M059J (cell line): ENCODE measurements at regions not wholly inside any gene's neighbourhood (a gene's known extent, or its start where the extent isn't known, plus 50 kb on each side); places are given as distances from the start of the nearest gene placed in this dataset.
"Not testable (repeated sequence)": the region's sequence is repeated elsewhere in the genome, so short reads cannot be mapped to it uniquely, and the experiment has no call there.

ENCODE experiments used
- DNase-seq: peaks from one replicate; pipeline ENCODE4 v3.0.0-alpha.2; 2012; ENCODE audit warnings: low read depth

DNA sequence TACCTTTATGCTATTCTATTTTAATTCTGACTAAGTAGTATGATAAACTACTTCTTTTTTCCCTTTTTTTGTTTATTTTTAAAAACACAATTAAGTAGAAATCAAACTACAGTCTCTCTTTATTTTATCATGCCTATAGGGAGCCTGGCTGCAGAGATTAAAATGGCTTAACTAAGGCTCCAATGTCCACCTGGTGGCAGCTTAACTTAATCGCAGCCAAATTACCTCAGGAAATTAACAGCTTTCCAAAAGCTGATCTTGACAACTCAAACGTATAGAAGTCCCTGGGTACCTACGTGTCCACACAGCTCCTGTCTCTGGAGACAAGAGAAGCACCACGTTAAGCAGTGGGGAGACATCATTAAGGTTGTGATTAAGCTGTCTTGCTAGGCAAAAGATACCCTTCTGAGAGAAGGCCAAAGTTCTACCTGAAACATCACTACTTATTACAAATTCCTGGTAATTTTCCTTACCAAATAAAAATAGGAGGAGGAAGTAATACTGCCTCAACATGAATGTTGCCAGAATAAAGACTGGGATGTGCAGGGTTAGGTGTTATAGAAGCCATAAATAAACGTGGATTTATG is 63.2 kb upstream of the SNX19 start:
- peak; percentile 18 for DNase-seq

DNA sequence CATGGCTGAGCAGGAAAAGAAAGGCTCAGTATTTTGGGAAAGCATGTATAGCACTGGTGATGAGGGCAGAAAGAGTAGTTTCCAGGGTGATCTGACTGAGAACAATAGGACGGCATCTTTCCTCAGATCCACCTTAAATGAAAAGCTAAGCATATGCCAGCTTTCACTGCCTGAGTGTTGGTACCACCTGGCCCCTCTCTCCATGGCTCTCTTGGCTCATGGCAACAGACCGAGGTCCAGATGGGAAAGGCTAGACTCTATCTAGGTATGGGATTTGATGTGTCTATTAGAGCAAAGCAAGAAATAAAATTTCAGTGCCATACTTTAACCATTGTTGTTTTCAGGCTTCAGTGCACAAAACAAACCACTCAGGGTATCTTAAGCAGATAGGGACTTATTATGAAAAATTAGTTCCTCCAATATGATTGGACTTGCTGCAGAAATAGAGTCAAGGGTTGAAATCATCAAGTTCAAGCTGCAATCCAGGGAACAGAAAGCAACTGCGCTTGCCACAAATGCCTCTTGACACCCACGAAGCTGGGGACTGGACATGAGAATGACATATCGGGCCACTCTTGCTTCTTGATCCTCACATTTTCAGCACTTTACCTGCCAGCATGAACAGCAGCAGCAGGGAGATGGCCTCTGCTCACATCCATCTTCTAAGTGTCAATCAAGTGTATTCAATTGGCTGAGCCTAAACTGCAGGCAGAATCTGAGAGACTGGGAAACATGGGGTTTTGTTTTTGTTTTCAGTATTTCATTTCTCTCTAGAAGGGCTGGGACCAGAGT is 64.0 kb upstream of the SNX19 start:
- DNase-seq = no peak

GRCh38 chr11:130984241-130984640 is 68.0 kb upstream of the SNX19 start:
- DNase-seq = not testable (repeated sequence)

DNA sequence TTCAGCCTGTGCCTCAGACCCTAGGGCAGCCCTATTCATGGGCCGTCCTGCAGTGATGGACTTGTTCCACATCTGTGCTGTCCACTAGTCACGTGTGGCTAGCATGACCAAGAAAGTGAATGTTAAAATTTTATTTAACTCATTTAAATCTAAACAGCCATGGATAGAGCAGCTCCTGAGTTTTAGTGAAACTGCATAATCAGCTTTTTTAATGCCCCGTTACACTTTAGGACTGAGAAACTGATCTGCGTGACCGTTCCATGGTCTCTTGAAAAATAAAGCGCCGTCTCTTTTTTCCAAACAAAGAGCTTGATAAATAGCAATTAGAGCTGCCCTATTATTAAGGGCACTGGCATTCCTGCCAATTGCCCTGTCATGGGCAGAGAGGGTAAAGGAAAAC is 76.5 kb upstream of the SNX19 start:
- DNase-seq = no peak

DNA sequence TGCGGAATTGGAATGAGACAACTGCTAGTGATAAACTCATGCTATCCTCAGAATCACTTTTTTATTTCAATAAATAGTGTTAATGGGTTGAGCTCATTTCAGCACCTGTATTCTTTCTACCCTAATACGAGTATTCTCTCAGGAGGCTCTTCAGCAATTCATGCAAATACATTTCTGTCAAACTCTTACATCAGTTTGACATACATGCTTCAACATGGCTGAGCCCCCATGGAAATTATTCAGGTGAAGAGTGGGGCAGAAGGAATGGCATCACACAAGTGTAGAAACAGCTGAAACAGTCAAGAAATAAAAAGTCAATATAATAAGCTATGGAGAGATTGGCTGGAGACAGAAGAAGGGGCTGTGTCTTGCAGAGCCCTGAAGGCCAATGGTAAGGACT is 77.8 kb upstream of the SNX19 start:
- DNase-seq = no peak

DNA sequence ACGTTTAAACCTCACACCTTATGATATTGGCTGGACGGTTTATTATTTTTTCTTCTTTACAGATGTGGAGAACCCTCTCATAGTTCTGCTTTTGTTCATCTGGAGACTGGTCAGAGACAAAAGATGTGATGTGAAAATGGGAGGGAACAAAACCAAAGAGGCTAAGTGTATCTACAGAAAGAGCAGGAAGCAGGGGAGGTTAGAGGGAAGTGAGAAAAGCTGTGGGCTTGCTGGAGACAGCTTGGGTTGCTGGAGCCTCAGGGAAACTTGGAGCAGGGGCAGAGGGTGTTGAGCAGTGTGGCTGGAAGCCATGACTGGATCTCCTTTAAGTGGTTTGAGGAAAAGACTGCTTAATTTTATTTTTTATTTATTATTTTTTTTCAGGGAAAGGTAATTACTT is 79.0 kb upstream of the SNX19 start:
- DNase-seq = peak; percentile 3

DNA sequence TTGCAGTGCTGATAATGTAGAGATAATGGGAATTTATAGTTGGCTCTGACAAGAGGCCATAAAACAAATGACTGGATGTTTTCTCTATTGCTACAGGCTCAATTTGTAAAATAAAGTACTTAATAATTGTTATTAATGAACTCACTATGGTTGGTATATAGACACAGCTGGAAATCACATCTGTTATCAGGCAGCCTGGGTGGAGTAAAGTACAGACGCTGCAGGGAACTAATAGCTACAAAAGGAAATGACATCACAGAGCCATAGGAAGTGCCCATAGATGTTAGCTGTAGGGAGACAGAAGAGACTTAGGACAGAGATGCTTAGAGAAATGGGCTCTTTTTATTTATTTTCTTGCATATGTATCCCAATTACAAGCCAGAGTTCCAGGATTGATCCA is 81.0 kb upstream of the SNX19 start:
- no peak for DNase-seq

GRCh38 chr11:130999086-130999485 is 82.8 kb upstream of the SNX19 start:
- DNase-seq = peak; percentile 36

DNA sequence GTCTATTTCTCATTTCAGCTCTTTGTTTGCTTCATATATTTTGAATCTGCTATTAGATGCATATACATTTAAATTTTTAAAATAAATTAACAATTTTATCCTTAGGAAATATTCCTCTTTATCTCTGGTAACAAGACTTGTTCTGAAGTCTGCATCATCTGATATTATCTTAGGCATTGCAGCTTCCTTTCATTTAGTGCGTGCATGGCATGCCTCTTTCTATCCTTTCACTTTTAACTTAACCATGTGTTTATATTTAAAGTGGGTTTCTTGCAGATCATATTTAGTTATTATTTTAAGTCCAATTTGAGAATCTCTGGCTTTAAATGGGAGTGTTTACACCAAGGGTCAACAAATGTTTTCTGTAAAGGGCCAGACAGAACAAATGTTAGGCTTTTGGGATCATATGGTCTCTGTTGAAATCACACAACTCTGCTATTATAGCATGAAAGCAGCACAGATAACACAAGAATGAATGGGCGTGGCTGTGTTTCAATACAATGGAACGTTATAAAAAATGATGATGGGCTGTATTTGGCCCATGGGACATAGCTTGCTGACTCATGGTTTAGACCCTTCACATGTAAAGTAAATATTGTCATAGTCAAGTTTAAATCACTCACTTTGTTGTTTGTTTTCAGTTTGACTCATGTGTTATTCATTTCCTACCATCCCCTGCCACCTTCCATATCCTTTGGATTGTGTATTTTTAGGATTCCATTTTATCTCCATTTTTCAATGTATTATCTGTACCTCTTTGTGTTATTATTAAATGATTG is 83.9 kb upstream of the SNX19 start:
- DNase-seq = peak; percentile 92

DNA sequence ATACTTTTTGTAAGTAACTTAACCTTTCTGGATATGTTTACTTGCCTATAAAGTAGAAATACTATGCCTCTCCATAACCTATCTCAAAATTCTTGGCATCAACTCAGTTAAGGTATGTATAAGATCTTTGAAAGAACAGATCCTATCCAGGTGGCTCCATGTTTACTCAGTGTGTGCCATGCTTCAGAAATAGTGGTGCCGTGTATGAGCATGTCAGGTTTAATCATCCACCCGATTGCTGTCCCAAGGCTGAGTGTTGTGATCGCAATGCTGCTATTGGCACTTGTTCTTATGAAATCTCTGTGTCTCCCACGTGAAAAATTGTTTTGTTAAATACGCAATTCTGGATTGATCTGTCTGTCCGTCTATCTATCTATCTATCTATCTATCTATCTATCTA is 85.9 kb upstream of the SNX19 start:
- no peak for DNase-seq

DNA sequence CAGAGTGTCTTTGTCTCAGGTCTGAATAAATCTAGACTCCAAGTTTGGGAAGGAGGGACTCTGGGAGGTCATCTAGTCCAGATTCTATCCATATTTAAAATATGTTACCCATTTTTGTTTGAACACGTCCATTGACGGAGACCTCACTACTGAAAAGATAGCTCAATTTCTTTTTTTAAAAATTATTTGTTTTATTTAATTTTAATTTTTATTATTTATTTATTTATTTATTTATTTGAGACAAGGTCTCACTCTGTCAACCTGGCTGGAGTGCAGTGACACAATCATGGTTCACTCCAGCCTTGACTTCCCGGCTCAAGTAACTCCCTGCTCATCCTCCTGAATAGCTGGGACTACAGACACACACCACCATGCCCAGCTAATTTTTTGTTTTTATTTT is 89.5 kb upstream of the SNX19 start:
- DNase-seq = no peak

- DNase-seq = peak; percentile 51
Observed at GRCh38 chr11:131025020-131025419, 108.7 kb upstream of the SNX19 start.

DNA sequence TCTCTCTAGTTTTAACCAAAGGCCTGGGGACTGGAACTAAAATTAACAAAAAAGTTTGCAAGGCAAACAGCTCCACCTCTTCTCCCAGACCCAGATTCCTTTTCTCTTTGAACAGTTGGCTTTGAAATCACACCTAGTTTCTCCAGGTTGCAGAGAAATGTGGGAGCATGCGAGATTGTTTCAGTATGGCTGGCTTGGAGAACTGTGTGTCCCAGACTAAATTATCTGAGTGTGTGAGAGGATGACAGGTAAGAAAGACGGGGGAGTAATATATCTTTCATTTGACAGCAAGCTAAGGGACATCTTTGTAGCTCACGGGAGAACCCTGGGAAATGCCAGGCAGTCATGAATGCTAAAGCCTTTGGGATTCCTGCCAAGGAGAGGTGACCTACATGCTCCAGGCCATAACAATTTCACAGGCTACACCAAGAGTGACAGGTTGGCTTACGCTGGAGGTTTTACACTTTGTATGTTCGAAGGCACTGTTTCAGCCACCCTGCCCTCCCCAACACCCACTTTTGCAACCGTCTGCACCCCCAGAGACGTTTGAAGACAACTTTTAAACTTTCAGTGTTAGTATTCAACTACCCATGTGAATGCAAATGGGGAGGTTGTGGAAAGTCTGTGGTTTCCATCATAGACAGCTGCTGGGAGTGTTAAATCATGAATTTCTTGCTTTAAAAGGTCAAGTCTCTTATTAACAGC is 109.3 kb upstream of the SNX19 start:
- DNase-seq = peak; percentile 65

DNA sequence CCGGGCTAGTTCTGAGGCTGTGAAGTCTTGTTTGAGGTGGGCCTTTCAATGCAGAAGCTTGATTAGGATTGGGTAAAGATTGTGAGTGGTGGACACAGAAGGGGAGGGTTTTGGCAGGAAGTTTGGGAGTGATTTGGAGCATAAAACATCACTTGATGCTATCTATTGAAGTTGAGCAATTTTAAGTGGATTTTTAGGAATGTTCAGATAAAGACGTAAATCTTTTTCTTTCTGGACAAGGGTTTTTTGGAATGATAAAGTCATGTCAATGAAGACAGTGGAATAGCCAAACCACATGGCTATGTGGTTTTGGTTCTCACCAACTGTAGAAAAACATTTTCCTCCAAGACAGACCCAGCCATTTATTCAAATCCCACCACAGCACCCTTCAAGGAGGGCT is 111.2 kb upstream of the SNX19 start:
- no peak for DNase-seq

GRCh38 chr11:131033151-131033651 is 116.9 kb upstream of the SNX19 start:
- peak; percentile 87 for DNase-seq

DNA sequence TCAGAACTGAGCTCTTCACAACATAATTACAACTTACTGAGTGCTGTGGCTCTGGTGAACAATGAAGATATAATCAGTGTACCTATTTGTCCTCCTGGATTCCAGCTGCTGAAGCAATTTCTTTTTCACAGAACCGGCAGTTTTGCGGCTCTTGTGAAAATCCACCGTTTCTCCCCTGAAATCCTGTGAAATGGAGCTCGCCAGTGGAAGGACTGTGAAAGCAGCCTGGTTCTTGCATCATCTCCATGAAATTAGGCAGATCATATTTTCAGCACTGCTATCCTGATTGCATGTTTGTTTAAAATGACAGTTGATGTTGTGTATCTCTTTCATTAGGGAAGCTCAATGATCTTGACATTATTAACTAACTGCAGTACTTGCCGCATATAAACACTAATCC is 120.2 kb upstream of the SNX19 start:
- DNase-seq = no peak

- DNase-seq = peak; percentile 11
Observed at GRCh38 chr11:131037873-131038272, 121.6 kb upstream of the SNX19 start.

DNA sequence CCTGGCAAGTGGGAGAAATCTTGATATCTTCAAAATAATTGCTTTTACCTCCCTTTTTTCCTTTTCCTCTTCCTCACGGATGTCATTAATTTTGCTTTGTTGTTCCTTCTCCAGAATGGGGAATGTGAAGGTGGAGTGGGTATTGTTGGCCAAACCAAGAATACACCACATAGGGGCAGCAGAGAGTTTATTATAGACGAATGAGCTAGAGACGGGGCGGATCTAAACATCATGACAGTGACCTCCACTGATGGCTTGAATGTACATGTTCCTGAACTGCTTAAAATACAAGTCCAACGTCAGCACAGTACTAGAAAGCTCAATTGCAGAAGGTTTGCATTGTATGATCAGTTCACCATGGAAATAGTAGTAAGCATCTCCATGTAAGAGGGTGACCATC is 122.3 kb upstream of the SNX19 start:
- peak; percentile 46 for DNase-seq

DNA sequence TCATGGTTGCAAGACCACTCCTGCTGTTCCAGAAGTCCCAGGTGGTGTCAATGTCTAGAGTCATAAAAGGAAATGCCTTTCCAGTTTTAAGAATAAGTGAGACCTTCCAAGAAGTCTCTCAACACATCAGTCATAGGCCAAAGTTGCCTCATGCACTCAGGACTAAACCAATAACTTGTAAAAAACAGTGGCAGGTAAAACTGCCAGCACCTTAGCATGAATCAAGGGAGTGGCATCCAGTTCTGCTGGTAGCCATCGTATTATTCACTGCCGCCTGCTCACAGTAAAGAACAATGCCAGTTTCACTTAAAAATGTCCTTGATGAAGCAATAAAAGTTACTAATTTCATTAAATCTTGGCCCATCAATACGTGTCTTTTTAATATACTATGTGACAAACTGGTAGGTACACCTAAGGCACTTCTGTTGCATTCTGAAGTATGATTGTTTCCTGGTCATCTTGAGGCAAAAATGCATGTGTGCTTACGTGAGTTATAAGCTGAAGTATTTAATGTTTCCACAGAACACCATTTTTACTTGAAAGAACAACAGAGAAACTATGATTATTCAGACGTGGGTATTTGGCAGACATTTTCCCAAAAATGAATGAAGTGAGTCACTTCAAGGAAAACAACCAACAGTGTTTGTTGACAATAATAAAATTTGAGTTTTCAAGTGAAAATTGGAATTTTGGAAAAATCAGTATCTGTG is 125.2 kb upstream of the SNX19 start:
- no peak for DNase-seq

- no peak for DNase-seq
Observed at GRCh38 chr11:131042041-131042390, 125.7 kb upstream of the SNX19 start.

DNA sequence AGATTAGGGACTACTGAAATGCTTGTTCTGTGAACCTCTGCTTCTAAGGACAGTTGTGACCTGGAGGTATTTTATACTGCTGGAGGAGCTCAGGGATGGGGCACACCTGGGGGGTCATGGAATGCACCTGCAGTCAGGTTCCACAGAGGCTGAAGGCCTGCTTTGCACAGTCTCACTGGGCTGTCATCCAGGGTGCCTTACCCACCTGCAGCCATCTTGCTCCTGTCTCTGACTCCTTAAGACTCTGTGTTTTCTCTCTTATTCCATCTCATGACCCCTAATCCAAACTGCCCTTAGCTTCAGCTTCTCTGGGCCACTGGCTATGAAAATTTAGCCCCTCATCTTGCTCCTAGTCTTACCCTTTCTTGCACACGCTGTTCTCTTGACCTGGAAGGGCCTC is 127.0 kb upstream of the SNX19 start:
- no peak for DNase-seq

DNA sequence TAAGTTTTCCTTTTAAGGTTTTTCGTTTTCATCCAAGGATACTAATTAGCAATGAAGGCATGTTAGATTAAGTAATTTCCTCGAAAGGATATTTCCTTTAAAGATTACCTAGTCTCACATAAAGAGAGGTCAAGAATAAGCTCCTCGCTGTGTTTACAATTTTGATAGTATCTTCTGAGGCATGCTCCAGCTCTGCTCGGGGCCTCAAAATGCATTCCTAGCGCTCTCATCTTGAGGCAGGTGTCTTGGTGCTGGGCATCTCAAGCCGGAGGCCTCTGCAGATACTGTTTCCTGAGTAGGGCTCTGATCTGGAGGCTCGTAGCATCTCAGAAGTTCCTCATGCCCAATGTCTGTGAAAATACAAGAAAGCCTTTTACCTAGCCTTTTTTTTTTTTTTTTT is 128.6 kb upstream of the SNX19 start:
- no peak for DNase-seq
